HCT116 (cell line): ENCODE measurements at regions not wholly inside any gene's neighbourhood (a gene's known extent, or its start where the extent isn't known, plus 50 kb on each side); places are given as distances from the start of the nearest gene placed in this dataset.

Source experiments
- ATAC-seq: fragments of 200-7000 bp; cut with Tn5 transposase; 2 replicates; pipeline ENCODE4 v1.9.1; 2020; ENCODE audit warnings: mild to moderate bottlenecking, moderate library complexity
- BruUV-seq: library from RNA; stranded (reverse); fragments of 400-500 nt; replicated peaks from 2 replicates; lab custom pipeline; 2021; lab: Mats Ljungman, UMichigan
- CTCF ChIA-PET: fragments of 300-600 bp; sonication (Branson Sonifier 250); formaldehyde crosslinking; loops from one replicate; lab custom pipeline; 2021; ENCODE audit warnings: antibody characterized with exemption; lab: Charles Lee
- POLR2A ChIA-PET: fragments of 300-600, 350-600 bp; sonication (Branson Sonifier 250); formaldehyde crosslinking; loops from one replicate; lab custom pipeline; 2021; ENCODE audit warnings: antibody characterized with exemption; lab: Charles Lee
- RAD21 ChIA-PET, 2 experiments: fragments of 300-600 bp; sonication (Branson Sonifier 250); formaldehyde crosslinking; loops; one replicate each; lab custom pipeline; 2023; ENCODE audit warnings: low total read pairs in 2 of 2; ENCODE audit not compliant: uncharacterized antibody in 2 of 2, unreplicated experiment in 2 of 2, low non-redundant PET in 1 of 2; lab: Charles Lee
- DNase-seq: peaks from one replicate; pipeline ENCODE4 v3.0.0-alpha.2; 2010; ENCODE audit warnings: low read depth, low spot score
- H2AFZ ChIP-seq: fragments of 200-600 bp; shearing (Covaris generic), sonication (generic); 2 replicates; pipeline ENCODE4 v1.6.1; 2017; ENCODE audit warnings: low read depth, mixed run types, mixed read lengths, antibody characterized with exemption, low read length; ENCODE audit not compliant: poor library complexity, severe bottlenecking
- H3K27ac ChIP-seq: 2 replicates; pipeline ENCODE4 v1.5.1; 2012; ENCODE audit warnings: low read depth, low read length
- H3K27me3 ChIP-seq: fragments of 200-600 bp; sonication (generic); 2 replicates; pipeline ENCODE4 v1.6.1; 2016; ENCODE audit warnings: mixed run types, low read length, mixed read lengths; ENCODE audit not compliant: insufficient read depth
- H3K36me3 ChIP-seq, 2 experiments: fragments of 200-500 bp in 1 of 2; fragments of 200-600 bp in 1 of 2; sonication (Bioruptor generic) in 1 of 2; sonication (generic) in 1 of 2; 2 replicates each; pipeline versions ENCODE4 v1.5.1 to v1.6.1; 2014 to 2016; ENCODE audit warnings: low read length in 2 of 2, inconsistent platforms in 1 of 2, mixed read lengths in 1 of 2, mixed run types in 1 of 2; ENCODE audit not compliant: insufficient read depth in 2 of 2, control insufficient read depth in 1 of 2
- H3K4me1 ChIP-seq, 2 experiments: fragments of 200-600 bp in 1 of 2; sonication (generic) in 1 of 2; 2 replicates each; pipeline versions ENCODE4 v1.5.1 to v1.6.1; 2012 to 2017; ENCODE audit warnings: low read length in 2 of 2, inconsistent platforms in 1 of 2, mild to moderate bottlenecking in 1 of 2, mixed read lengths in 1 of 2, mixed run types in 1 of 2, moderate library complexity in 1 of 2; ENCODE audit not compliant: insufficient read depth in 2 of 2, control insufficient read depth in 1 of 2
- H3K4me2 ChIP-seq: fragments of 200-600 bp; sonication (generic); 2 replicates; pipeline ENCODE4 v1.6.1; 2017; ENCODE audit warnings: mixed run types, low read length, mixed read lengths
- H3K4me3 ChIP-seq, 2 experiments: fragments of 200-600 bp in 1 of 2; sonication (generic) in 1 of 2; replicated peaks in 1 of 2; 2 replicates each; pipeline ENCODE4 v1.5.1; 2011 to 2016; ENCODE audit warnings: low read length in 2 of 2, control low read depth in 1 of 2, low read depth in 1 of 2, mild to moderate bottlenecking in 1 of 2, mixed read lengths in 1 of 2, mixed run types in 1 of 2
- H3K79me2 ChIP-seq: fragments of 200-600 bp; sonication (generic); 2 replicates; pipeline ENCODE4 v1.6.1; 2017; ENCODE audit warnings: mild to moderate bottlenecking, mixed run types, low read length, moderate library complexity, mixed read lengths; ENCODE audit not compliant: insufficient read depth
- H3K9ac ChIP-seq: fragments of 200-600 bp; sonication (generic); 2 replicates; pipeline ENCODE4 v1.6.1; 2016; ENCODE audit warnings: low read length, mixed read lengths
- H3K9me2 ChIP-seq: fragments of 200-600 bp; sonication (generic), shearing (Covaris generic); 2 replicates; pipeline ENCODE4 v1.6.1; 2017; ENCODE audit warnings: mixed run types, mild to moderate bottlenecking, moderate library complexity; ENCODE audit not compliant: insufficient read depth
- H3K9me3 ChIP-seq, 2 experiments: fragments of 200-500 bp in 1 of 2; fragments of 200-600 bp in 1 of 2; sonication (Bioruptor generic) in 1 of 2; sonication (generic) in 1 of 2; 2 replicates each; pipeline ENCODE4 v1.6.1; 2014 to 2017; ENCODE audit warnings: low read length in 2 of 2, mixed read lengths in 2 of 2, inconsistent platforms in 1 of 2, low read depth in 1 of 2, mild to moderate bottlenecking in 1 of 2, mixed run types in 1 of 2, moderate library complexity in 1 of 2; ENCODE audit not compliant: control insufficient read depth in 1 of 2, insufficient read depth in 1 of 2
- H4K20me1 ChIP-seq: fragments of 200-600 bp; sonication (generic), shearing (Covaris generic); 2 replicates; pipeline ENCODE4 v1.6.1; 2017; ENCODE audit warnings: mixed run types, mild to moderate bottlenecking, moderate library complexity; ENCODE audit not compliant: insufficient read depth
- CEBPB ChIP-seq: IDR thresholded peaks from 2 replicates; pipeline ENCODE4 v1.6.1; 2012; ENCODE audit warnings: low read depth
- FOSL1 ChIP-seq: IDR thresholded peaks from 2 replicates; pipeline ENCODE4 v1.6.1; 2012; ENCODE audit warnings: low read depth
- ZFX ChIP-seq: fragments of 450-650 bp; IDR thresholded peaks from 2 replicates; pipeline ENCODE4 v1.6.1; 2017
- intact Hi-C: fragments of 100-400 bp; cut with micrococcal nuclease; formaldehyde crosslinking; loops from 2 replicates; pipeline ENCODE4 v1.10.0; 2022
- TF ChIP-seq, protein P1 (sequence below): IDR thresholded peaks from 2 replicates; pipeline ENCODE4 v1.6.1; 2012

DNA sequence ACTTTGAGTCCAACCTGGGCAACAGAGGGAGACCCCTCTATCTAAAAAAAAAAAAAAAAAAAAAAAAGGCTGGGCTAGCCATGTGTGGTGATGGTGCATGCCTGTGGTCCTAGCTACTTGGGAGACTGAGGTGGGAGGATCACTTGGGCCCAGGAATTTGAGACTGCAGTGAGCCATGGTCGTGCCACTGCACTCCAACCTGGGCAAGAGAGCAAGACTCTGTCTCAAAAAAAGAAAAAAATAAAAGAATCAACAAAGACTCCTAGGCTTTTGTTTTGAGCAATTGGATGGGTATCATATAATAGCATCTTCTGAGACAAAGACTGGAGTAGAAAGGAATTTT, 481.7 kb upstream of the PAPPA start:
- no peak overlapping the region for H3K9ac ChIP-seq
- no peaks in the 10 kb centered on the region for H4K20me1 ChIP-seq
- ChIA-PET RAD21 (no interaction called here), CTCF (no interaction called here), POLR2A (no interaction called here)
- no TSS peak for BruUV-seq
- H3K9me2 ChIP-seq: no peaks in the 10 kb centered on the region
- no peaks in the 10 kb centered on the region for H3K79me2 ChIP-seq
- H2AFZ ChIP-seq: no peak overlapping the region
- no peak for TF ChIP-seq FOSL1
- intact Hi-C loops: no loop called here
- no peak for ATAC-seq
- no peak overlapping the region for H3K27ac ChIP-seq
- DNase-seq: no peak
- H3K9me3 ChIP-seq: no peaks in the 10 kb centered on the region
- H3K27me3 ChIP-seq: peaks cover 10% of the 10 kb centered on the region
- no peak overlapping the region for H3K4me3 ChIP-seq
- H3K36me3 ChIP-seq: no peaks in the 10 kb centered on the region
- no peaks in the 10 kb centered on the region; a peak in 1 of 4 replicates for H3K4me1 ChIP-seq
- no peak overlapping the region for H3K4me2 ChIP-seq

DNA sequence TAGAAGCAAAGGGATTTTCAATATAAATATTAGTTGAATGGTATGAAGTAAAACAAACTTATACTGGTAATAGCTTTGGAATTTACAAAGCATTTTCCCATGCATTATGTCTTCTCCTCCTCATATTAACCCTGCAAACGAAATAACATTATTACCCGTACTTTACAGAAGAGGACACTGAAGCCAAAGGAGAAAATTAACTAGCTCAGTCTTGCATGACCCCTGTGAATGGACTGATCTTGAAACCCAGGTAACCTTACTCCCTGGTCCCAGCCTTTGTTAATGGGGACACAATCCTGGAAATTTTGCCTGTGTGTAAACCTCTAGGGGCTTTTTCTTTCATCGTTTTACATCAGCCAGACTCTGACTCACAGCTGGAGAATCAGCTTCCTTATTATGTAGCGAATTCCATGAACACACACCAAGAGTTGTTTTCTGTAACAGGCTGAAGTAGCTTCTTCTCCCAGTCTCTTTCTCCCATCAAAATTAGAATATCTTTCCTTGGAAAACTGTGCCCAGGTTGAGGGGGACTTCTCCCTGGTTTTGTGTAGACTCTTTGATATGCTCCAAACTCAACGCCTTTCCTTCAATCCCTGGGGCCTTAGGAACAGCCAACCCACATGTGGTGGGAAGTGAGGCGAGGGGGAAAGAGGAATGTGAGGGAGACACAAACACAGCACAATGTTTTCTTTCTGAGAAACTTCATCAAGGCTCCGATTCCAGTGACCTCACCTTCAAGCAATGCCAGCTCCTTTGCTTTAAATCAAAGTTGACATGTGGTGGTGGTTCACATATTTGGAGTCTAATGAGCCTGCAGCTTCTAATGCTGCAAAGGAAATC, 480.9 kb upstream of the PAPPA start:
- no peak overlapping the region for H3K9ac ChIP-seq
- H3K4me3 ChIP-seq: no peak overlapping the region
- RAD21 ChIA-PET: no interaction called here
- H2AFZ ChIP-seq: no peak overlapping the region
- no peak overlapping the region for H3K4me2 ChIP-seq
- TF ChIP-seq, protein P1, sequence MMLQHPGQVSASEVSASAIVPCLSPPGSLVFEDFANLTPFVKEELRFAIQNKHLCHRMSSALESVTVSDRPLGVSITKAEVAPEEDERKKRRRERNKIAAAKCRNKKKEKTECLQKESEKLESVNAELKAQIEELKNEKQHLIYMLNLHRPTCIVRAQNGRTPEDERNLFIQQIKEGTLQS: no peak
- TF ChIP-seq ZFX: no peak
- peak; percentile 60 for TF ChIP-seq CEBPB
- TF ChIP-seq, all 23 proteins: peak for 1
- Histone ChIP-seq H3K4me1 (no peaks in the 10 kb centered on the region; a peak in 1 of 4 replicates), H3K9me3 (no peaks in the 10 kb centered on the region), H3K79me2 (no peaks in the 10 kb centered on the region), H3K27ac (no peak overlapping the region), H4K20me1 (no peaks in the 10 kb centered on the region), H3K9me2 (no peaks in the 10 kb centered on the region), H3K36me3 (no peaks in the 10 kb centered on the region), H3K27me3 (peaks cover 9% of the 10 kb centered on the region; the same call in 1 of the 2 replicates)
- ChIA-PET CTCF (interaction anchor here (1.7 kb wide), 1 partner anchor 80 kb away, joined by 3 read pairs; no protein-coding TSS in a partner anchor), POLR2A (no interaction called here)
- ATAC-seq (no peak), DNase-seq (no peak)
- no TSS peak for BruUV-seq
- intact Hi-C loops: no loop called here
